Naive thymus-derived CD8-positive, alpha-beta T cell (primary cell): ENCODE measurements at regions not wholly inside any gene's neighbourhood (a gene's known extent, or its start where the extent isn't known, plus 50 kb on each side); places are given as distances from the start of the nearest gene placed in this dataset.

Experiments
- ATAC-seq, 2 donors: fragments of 150-1000 bp; cut with Tn5 transposase in 1 of 2; sonication (Bioruptor Pico), chemical (Tn5 transposase) in 1 of 2; 1 replicate in 1 of 2; 2 replicates in 1 of 2; pipeline ENCODE4 v1.10.0; 2021; ENCODE audit warnings: mild to moderate bottlenecking in 2 of 2, moderate library complexity in 2 of 2
- POLR2A ChIA-PET: fragments of 350-600 bp; sonication (Branson Sonifier 250); formaldehyde crosslinking; loops from one replicate; lab custom pipeline; 2021; ENCODE audit warnings: antibody characterized with exemption; lab: Charles Lee
- DNase-seq, 10 donors: peaks; one replicate each; pipeline versions ENCODE4 v3.0.0 to v3.0.0-alpha.2; 2020 to 2022
- H3K27ac Mint-ChIP-seq, 10 donors: one replicate each; pipeline ENCODE4 v1.8.0; 2020 to 2022; ENCODE audit warnings: mild to moderate bottlenecking in 10 of 10, mixed read lengths in 10 of 10, moderate library complexity in 4 of 10, inconsistent platforms in 1 of 10
- H3K27me3 Mint-ChIP-seq, 5 donors: one replicate each; pipeline ENCODE4 v1.8.0; 2021 to 2022; ENCODE audit warnings: mixed read lengths in 5 of 5
- H3K36me3 Mint-ChIP-seq, 3 donors: one replicate each; pipeline ENCODE4 v1.8.0; 2020 to 2022; ENCODE audit warnings: mixed read lengths in 3 of 3, mild to moderate bottlenecking in 2 of 3, inconsistent platforms in 1 of 3
- H3K4me1 Mint-ChIP-seq, 4 donors: one replicate each; pipeline ENCODE4 v1.8.0; 2021 to 2022; ENCODE audit warnings: mixed read lengths in 4 of 4
- H3K4me3 Mint-ChIP-seq, 10 donors: one replicate each; pipeline ENCODE4 v1.8.0; 2020 to 2022; ENCODE audit warnings: mild to moderate bottlenecking in 10 of 10, mixed read lengths in 10 of 10, moderate library complexity in 6 of 10, inconsistent platforms in 1 of 10
- H3K9me3 Mint-ChIP-seq, 9 donors: one replicate each; pipeline ENCODE4 v1.8.0; 2020 to 2022; ENCODE audit warnings: mixed read lengths in 9 of 9, mild to moderate bottlenecking in 3 of 9, inconsistent platforms in 1 of 9, moderate library complexity in 1 of 9

DNA sequence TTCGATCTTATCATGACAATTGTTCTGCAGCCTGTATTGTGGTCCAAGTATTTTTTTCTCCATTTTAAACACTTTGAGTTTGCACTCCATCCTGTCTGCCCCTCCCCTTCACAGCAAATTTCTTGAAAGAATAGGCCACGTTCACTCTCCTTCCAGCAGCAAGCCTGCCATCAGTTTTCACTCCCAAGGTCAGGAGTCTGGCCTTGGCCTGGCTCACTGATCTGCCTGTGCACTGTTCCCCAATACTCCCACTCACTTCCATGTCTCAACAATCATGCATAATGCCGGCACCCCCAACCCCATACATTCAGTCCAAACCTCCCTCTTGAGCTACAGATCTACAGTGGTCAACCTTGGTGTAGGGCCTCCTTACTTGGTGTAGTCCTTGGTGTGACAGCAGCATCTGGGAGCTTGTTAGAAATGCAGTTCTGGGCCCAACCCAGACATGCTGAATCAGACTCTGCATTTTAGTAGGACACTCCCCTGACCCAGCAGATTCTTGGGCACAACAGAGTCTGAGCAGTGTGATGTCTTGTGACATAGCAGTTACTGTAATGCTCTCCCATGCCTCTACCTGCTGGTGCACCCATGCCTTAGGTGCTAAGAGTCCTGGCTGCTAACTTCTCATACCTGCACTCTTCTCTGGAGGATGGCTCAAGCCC is 58.3 kb upstream of the XCR1 start:
- no peaks in the 10 kb centered on the region for H3K9me3 Mint-ChIP-seq
- H3K27ac Mint-ChIP-seq: peak overlapping the region in 2 of 10 donors; percentile 6 to 11
- H3K4me3 Mint-ChIP-seq: no peak overlapping the region
- H3K27me3 Mint-ChIP-seq: peaks cover 0 to 3% (median 1%) of the 10 kb centered on the region in 5 donors
- no peak for ATAC-seq
- peaks cover 4 to 18% (median 6%) of the 10 kb centered on the region in 4 donors for H3K4me1 Mint-ChIP-seq
- no peak for DNase-seq
- POLR2A ChIA-PET: no interaction called here
- no peaks in the 10 kb centered on the region for H3K36me3 Mint-ChIP-seq

DNA sequence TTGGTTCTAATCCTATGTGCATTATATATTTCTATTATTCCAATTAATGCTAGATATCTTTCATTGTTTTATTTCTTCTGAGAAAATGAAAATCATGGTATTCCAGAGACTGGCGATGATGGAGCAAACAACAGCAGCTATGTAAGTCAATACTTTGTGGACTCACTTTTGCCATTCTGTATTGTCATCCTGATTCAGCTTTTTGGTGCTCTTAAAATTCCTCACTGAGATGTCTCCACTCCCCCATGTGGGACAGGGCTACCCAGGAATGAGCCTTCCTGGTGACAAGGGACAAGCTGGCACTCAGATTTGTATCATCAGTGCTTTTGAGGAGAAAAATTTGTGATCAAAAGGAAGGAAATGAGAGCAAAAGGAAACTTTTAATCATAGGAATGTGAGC is 56.7 kb upstream of the XCR1 start:
- Mint-ChIP-seq H3K36me3 (no peaks in the 10 kb centered on the region), H3K9me3 (no peaks in the 10 kb centered on the region), H3K4me1 (peaks cover 3 to 7% (median 5%) of the 10 kb centered on the region in 4 donors), H3K4me3 (no peak overlapping the region), H3K27ac (no peak overlapping the region), H3K27me3 (peaks cover 0 to 3% (median 1%) of the 10 kb centered on the region in 5 donors)
- DNase-seq (no peak), ATAC-seq (no peak)
- POLR2A ChIA-PET: interaction anchor here (0.6 kb wide), 1 partner anchor 464 kb away, joined by 5 read pairs; no protein-coding TSS in a partner anchor

DNA sequence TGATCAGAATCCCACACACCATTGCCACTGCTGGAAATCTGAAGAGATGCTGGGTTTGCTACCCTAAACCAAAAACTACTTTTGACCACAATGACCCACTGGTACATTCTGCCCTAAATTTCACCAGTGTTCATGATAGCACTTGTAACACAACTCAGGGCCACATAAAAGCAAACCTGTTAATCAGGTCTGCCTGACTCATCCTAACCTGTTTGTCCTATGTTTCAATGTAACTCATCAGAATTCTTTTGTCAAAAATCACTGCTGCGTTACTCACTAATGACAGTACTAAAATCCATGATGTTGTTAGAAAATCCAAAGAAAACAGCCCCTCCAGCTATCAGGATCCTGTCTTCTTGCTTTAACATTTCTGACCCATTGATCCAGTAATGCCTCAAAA is 55.6 kb upstream of the XCR1 start:
- Mint-ChIP-seq H3K9me3 (no peaks in the 10 kb centered on the region), H3K36me3 (no peaks in the 10 kb centered on the region), H3K4me1 (peaks cover 5 to 16% (median 8%) of the 10 kb centered on the region in 4 donors), H3K4me3 (no peak overlapping the region), H3K27me3 (peaks cover 0 to 3% (median 1%) of the 10 kb centered on the region in 5 donors), H3K27ac (peak overlapping the region in 1 of 10 donors; percentile 54)
- no peak for ATAC-seq
- DNase-seq: no peak
- POLR2A ChIA-PET: no interaction called here

DNA sequence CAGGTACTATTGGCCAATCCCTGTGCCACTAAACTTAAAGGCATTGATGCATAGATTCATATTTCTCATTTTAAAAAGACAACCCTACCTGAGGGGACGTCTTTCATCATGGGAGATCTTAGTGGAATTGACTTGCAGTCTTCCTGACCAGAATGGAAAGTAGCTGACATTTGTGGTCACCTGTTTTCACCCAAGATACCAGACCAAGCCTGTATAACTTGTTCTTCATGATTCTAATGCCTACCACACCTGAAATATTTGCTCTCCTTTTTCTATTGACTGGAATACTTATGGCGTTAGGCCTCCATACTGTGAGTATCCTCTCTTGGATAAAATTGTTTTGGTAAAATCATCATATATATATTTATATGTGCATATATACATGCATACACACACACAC is 54.7 kb upstream of the XCR1 start:
- Mint-ChIP-seq H3K4me3 (no peak overlapping the region), H3K4me1 (peaks cover 5 to 16% (median 9%) of the 10 kb centered on the region in 4 donors), H3K9me3 (no peaks in the 10 kb centered on the region), H3K27ac (peak overlapping the region in 1 of 10 donors; percentile 15), H3K27me3 (peaks cover 0 to 3% (median 0%) of the 10 kb centered on the region in 5 donors), H3K36me3 (no peaks in the 10 kb centered on the region)
- no peak for DNase-seq
- POLR2A ChIA-PET: no interaction called here
- ATAC-seq: no peak

DNA sequence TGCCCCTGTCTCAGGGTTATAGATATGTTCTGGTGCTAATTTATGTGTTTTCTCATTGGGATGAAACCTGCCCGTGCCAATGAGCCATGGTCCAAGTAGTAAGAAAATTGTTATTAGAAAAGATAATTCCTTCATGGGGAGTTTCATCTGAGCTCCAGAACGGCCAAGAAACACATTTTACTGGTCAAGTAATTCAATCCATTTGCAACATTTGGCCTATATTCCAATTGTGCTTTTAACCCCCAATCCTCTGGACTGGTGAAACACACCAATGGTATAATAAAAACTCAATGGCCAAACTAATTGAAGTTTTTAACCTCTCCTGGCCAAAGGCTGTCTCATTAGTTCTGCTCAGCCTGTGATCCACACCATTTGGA is 53.7 kb upstream of the XCR1 start:
- no peaks in the 10 kb centered on the region for H3K9me3 Mint-ChIP-seq
- H3K36me3 Mint-ChIP-seq: no peaks in the 10 kb centered on the region
- POLR2A ChIA-PET: no interaction called here
- DNase-seq (no peak), ATAC-seq (no peak)
- H3K4me3 Mint-ChIP-seq: no peak overlapping the region
- H3K27ac Mint-ChIP-seq: no peak overlapping the region
- H3K4me1 Mint-ChIP-seq: peaks cover 5 to 16% (median 9%) of the 10 kb centered on the region in 4 donors
- peaks cover 0 to 1% (median 0%) of the 10 kb centered on the region in 5 donors for H3K27me3 Mint-ChIP-seq

DNA sequence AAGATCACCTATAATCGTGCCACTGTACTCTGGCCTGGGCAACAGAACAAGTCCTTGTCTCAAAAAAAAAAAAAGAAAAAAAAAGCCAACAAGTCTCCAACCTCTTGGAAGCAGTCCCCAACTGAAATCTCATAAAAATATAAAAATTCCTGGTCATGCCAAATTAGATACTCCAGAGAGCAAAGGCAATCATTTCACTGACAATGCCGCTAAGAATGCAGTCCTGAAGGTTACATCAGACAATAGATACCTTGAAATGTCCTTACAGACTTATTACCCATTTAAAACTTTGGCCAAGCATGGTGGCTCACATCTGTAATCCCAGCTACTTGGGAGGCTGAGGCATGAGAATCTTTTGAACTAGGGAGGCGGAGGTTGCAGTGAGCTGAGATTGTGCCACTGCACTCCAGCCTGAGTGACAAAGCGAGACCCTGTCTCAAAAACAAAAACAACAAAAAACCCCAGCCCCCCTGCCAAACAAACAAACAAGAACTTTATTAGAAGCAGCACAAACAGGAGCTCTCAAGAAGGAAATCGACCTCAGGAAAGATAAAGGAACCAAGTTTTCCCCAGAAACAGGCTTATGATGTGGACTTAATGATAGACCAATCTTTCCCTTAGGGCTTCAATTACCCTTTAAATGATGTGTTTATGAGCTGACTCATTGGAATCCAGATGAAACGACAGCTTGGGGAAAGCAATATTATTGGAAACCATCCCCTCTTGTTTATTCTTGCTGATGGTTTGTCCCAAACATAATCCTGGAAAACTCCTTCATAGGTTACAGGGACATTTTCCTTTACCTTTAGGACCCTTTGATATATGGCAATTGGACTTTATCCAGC is 53.1 kb upstream of the XCR1 start:
- peaks cover 0 to 1% (median 0%) of the 10 kb centered on the region in 5 donors for H3K27me3 Mint-ChIP-seq
- no peaks in the 10 kb centered on the region for H3K9me3 Mint-ChIP-seq
- H3K4me3 Mint-ChIP-seq: no peak overlapping the region
- DNase-seq (no peak), ATAC-seq (no peak)
- H3K4me1 Mint-ChIP-seq: peaks cover 3 to 12% (median 7%) of the 10 kb centered on the region in 4 donors
- H3K27ac Mint-ChIP-seq: no peak overlapping the region
- H3K36me3 Mint-ChIP-seq: no peaks in the 10 kb centered on the region
- POLR2A ChIA-PET: no interaction called here

DNA sequence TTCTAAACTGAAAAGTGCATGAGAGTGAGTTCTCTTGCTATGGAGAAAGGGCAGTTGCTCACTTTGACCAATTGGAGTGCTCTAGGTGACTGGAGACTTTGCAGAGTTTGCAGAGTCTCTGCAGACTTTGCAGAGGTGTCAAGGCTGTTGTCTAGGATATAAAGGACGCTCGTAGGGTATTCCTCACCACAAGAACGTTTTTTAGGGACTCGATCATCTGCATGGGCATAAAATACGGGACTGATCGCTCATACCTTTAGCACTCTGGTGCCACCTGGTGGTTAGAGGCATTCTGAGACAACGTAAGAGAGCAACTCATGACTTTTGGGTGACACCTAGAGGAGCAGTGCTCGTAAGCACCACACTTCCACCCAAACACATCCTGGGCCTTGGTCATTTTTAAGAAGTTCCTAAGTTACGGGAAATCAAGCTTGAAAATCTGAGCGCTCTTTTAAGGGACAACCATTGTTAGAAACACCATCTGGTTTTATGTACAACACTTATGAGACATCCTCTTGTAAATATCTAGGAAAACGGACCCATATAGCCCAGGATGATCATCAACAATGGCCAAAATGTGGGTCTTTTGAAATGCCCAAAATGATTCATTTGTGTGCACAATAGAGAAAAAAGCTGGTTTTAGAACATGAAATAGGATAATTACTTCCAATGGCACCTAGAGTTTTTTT is 51.6 kb upstream of the XCR1 start:
- Mint-ChIP-seq H3K9me3 (no peaks in the 10 kb centered on the region), H3K27me3 (peaks cover 0 to 1% (median 0%) of the 10 kb centered on the region in 5 donors), H3K36me3 (no peaks in the 10 kb centered on the region), H3K27ac (peak overlapping the region in 1 of 10 donors; percentile 20), H3K4me1 (peaks cover 2 to 10% (median 6%) of the 10 kb centered on the region in 4 donors), H3K4me3 (peak overlapping the region in 3 of 10 donors; percentile 32 to 52 (median 37))
- POLR2A ChIA-PET: interaction anchor here (1.0 to 2.7 kb wide), 2 partner anchors 84 to 139 kb away, joined by 3 to 21 read pairs; no protein-coding TSS in a partner anchor
- DNase-seq (peak; percentile 76 to 95 (median 85)), ATAC-seq (peak; percentile 99 to 100)
